HG03460 (cell line): ENCODE measurements at regions not wholly inside any gene's neighbourhood (a gene's known extent, or its start where the extent isn't known, plus 50 kb on each side); places are given as distances from the start of the nearest gene placed in this dataset.
A peak's percentile ranks its signal among the peaks of the same experiment; 100 is the strongest.
"Not testable (repeated sequence)": the region's sequence is repeated elsewhere in the genome, so short reads cannot be mapped to it uniquely, and the experiment has no call there.

Experiments
- ATAC-seq: cut with Tn5 transposase; IDR thresholded peaks from one replicate; pipeline ENCODE4 v1.9.1; 2021; ENCODE audit not compliant: unreplicated experiment

DNA sequence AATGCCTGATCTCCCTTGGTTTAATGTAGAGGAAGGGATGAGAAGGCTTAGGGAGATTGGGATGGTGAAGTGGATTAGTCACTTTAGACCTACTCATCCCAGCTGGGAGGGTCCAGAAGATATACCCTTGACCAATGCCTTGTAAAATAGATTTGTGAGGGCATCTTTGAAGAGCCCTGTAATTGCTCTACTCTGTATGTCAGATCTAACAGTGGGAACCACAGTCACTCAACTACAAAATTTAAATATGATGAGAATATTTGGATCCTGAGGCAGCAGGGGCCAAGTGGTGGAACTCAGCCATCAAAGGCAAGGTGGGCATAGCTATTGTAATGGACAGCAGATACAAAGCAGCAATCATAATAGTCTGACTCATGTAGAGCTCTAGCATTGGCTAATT, 1272.9 kb upstream of the CITED2 start:
- ATAC-seq: not testable (repeated sequence)

DNA sequence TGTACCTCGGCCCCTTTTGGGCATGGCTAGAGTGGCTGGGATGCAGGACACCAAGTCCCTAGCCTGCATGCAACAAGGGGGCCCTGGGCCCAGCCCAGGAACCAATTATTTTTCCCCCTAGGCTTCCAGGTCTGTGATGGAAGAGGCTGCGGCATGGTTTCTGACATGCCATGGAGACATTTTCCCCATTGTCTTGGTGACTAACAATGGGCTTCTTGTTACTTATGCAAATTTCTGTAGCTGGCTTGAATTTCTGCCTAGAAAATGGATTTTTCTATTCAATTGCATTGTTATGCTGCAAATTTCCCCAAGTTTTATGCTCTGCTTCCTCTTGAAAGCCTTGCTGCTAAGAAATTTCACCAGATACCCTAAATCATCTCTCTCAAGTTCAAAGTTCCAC, 1269.6 kb upstream of the CITED2 start:
- ATAC-seq: no peak

DNA sequence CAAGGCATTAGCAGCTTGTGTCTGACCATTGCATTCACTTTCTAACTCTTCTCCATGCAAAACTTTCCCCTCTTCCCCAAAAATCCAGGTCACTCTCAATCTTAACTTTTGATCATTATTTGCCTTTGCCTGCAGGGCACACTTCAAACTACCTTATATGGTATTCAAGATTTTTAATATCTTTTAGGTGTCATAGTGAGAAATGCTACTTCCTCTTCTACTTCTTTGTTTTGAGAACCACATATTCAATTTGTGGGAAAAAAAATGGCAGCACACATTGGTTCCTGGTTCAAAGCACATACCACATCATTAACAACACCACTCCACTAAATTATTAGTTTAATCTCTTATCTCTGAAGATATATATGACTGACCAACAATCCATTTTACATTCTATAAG, 1267.0 kb upstream of the CITED2 start:
- peak; percentile 74 for ATAC-seq

DNA sequence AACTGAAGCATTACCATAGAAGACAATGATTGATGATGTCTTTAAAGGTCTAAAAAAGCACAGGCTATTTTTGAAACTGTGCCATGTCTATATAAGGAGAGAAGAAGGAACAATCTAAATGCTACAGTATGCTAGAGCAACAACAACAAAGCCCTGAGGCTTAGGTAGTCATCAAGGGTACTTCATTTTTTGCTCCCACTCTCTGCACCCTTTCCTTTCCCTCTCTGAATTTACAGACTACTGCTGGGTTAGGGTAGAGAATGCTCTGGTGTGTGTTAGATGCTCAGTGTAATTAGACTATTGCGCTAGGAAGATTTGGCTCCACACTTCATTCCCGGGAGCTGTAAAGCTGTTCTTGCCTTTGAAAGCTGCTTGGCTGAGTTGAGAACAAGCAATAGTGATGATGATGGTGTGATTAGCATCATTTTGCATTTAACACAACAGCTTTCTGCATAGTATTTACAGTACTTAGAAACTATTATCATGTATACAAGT, 1262.5 kb upstream of the CITED2 start:
- no peak for ATAC-seq

DNA sequence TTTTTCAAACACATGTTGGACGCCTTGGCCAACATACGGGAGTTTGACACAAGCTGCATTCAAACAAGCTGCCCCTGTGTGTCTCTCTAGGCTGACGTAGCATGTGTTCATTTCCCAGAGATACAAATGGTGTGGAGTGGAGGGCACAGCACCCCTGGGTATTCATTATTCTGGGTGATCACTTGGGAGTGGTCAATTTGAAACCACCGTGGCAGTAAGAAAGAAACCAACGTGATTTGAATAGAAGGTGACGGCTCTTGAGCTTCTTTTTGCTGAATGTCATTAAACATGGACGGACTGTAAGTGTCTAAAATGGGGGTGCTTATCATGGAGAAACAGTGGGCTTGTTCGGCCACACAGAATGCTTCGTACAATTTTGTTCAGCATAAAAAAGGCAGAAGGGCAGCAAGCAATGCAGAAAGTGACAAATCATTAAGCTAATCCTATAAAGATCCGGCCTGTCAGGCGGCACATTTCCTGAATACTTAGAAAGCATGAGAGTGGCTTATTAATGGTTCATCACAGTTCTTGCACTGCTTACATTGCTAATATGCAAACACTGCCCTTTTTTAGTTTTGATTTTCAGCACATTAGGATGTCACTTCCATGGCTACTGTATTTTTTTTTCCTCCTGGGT, 1261.9 kb upstream of the CITED2 start:
- no peak for ATAC-seq

DNA sequence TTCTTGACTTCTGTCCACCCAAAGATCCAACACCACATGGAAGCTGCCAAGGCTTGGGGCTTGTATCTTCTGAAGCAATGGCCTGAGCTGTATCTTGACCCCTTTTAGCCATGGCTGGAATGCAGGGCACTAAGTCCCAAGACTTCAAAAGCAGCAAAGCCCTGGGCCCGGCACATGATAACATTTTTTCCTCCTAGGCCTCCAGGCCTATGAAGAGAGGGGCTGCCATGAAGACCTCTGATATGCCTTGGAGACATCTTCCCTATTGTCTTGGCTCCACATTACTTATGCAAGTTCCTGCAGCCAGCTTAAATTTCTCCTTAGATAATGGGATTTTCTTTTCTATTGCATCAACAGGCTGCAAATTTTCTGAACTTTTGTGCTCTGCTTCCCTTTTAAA, 1252.6 kb upstream of the CITED2 start:
- ATAC-seq: no peak

DNA sequence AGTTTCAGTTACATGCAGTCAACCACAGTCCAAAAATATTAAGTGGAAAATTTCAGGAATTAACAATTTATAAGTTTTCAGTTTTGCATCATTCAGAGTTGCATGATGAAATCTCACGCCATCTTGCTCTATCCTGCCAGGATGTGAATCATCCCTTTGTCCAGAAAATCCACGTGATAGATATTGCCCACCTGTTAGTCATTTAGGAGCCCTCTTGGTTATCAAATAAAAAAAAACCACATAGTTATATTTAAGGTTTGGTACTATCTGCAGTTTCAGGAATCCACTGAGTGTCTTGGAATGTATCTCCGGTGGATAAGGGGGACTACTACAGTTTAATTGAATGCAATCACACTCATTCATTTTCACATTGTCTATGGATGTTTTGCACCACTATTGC, 1249.0 kb upstream of the CITED2 start:
- ATAC-seq: no peak

DNA sequence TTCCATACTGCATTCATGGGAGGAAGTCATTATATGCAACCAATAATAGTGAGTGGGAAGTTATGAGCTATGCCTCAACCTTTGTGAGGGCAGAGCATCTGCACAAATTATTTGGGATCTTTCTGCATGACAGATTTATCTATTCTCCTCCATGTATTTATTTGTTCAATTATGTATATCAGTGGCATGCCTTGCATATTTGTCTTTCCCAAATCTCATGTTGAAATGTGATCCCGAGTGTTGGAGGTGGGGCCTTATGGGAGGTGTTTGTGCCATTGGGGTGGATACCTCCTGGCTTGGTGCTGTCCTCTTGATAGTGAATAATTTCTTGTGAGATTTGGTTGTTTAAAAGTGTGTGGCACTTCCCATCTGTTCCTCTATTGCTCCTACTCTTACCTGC, 1246.0 kb upstream of the CITED2 start:
- no peak for ATAC-seq

DNA sequence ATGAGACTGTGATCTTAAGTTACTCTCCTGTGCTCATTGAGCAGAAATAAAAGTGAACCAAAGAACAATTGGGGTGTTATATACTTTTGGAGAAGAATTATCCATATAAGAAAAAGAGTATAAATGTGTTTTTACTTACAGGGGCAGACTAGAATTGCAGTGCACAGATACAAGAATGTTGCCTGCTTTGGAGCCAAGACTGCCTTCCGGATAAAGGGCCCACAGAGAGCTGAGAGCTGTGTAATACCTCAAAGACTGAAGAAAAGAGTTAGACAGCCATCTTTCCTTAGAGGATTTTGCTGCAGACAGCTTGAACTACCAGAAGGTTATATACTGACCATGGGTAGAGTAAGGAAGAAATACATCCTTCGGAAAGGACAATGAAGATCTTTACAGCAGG, 1235.5 kb upstream of the CITED2 start:
- no peak for ATAC-seq

DNA sequence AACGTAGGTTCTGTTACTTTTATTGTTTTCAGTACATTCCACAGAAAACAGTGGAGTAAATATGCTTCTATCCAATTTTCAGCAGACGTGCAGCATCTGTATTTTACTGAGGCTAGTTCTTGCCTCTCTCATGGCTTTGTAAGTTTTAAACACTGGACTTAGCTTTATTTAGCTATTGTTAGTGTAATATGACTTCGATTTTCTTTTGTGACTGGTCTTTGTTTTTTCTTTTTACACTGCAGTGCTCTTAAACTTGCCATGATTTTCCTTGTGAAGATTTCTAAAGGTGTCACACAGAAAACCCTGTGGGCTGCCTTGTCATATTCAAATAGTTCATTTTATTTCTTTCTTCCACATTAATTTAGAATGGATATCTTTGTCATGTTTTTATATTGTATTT, 1234.9 kb upstream of the CITED2 start:
- no peak for ATAC-seq

DNA sequence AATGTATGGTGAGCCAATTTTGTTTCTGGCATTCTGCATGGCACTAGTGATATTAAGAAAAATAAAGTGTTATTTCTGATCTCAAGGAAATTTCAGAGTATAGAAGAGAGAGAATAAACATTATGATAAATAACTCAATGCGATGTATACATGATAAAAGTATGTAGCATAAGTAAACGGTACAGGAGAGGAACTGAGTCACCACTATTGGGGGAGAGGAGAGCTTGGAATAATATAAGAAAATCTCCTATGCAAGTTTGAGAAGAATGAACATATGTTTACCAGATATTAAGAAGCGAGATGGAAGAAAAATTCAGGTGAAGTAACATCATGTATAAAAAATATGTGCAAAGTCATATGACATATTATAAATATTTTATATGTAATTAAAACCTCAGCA, 1230.3 kb upstream of the CITED2 start:
- no peak for ATAC-seq

DNA sequence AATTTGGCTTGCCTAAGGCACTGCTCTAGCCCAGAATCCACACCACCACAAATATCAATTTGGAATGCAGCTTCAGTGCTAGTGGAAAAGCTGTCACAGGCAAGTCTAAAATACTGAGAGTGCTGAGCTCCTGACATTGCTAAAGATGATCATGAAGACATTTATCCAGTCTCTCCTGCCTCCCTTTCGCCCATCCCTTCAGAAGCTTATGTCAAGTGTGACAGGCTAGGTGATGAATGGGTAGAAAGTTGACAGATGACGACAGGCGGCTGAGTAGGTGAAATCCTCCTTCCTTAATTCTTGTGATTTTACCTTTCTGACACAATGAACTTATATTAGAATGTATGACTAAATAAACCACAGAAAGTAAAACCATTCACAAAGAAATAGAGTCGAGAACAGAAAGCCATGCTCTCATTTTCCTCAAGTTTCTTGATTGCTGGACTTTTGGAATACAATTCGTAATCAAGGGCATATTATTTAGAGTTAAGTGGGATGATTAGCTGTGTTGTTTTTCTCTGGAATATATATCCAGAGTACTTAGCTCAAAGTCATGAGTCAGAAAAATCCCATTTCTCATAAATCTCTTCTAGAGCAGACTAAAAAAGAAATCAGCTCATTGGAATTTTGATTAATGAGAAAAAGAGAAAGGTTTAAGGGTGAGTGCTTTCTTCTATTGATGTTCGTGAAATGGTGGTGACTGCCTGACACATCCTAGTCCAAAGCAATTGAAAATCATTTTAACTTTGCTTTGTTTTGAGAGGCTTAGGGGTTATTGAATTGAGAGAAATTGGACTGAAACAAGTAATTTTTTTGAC, 1228.2 kb upstream of the CITED2 start:
- no peak for ATAC-seq

DNA sequence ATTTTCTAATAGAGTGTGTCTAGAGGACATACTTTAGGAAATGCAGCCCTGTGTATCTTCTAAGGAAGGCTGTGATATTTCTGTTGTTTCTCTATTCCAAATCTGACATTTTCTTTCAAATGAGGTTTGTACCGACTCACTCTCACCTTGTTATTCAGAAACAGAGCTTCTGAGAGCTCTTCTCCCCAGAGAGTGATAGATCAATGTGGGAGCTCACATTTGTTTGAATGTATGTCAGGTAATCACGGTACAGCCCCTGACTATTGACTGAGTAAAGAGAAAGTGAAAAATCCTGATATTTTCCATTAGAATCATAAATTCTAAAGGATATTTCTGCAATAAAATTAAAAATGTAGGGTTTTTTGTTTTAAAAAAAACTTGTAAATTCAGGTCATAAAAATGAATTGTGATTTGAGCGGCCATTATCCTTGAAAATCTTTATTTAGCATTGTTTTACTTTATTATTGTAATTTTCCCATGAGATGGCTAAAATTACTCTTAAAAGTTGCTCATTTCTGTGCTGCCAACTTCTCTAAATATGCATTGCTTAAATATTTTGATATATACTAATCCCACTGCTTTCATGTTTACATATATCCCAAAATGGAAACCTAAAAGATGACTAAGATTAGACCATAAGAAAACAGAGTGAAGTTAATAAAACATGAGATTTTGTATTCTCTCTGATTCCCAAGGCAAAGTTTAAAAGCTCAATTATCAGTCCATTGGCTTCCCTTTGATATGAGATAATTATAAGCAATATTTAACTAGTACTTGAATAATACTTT, 1226.8 kb upstream of the CITED2 start:
- no peak for ATAC-seq

DNA sequence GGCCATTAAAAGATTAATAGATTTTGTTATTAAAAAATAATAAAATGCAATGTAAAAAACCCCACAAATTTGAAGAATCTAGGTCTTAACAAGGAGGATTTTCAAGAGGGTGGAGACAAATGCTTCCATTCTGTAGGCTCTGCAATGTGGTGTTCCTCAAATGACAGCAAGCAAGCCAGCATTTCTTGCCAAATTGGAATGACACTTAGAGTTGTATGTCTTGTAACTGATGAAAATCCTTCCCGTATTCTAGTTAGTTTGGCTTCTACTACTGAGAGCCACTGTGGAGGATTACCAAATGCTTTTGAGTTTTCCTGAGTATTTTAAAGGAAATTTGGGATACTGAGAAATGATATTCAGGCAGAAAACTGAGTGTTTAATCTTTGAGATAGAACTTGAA, 1225.5 kb upstream of the CITED2 start:
- no peak for ATAC-seq

DNA sequence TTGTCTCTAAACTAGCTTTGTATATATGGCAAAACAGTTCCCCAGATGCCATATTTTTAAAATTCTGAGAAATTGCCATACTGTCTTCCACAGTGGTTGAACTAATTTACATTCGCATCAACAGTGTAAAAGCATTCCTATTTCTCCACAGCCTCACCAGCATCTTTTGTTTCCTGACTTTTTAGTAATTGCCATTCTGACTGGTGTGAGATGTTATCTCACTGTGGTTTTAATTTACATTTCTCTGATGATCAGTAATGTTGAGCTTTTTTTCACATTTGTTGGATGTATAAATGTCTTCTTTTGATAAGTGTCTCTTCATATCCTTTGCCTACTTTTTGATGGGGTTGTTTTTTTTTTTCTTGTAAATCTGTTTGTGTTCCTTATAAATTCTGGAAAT, 1222.7 kb upstream of the CITED2 start:
- ATAC-seq: no peak

DNA sequence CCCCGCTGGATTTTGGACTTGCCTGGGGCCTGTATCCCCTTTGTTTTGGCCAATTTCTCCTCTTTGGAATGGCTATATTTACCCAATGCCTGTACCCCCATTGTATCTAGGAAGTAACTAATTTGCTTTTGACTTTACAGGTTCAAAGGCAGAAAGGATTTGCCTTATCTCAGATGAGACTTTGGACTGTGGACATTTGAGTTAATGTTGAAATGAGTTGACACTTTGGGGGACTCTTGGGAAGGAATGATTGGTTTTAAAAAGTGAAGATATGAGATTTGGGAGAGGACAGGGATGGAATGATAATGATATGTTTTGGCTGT, 1220.3 kb upstream of the CITED2 start:
- ATAC-seq: no peak

DNA sequence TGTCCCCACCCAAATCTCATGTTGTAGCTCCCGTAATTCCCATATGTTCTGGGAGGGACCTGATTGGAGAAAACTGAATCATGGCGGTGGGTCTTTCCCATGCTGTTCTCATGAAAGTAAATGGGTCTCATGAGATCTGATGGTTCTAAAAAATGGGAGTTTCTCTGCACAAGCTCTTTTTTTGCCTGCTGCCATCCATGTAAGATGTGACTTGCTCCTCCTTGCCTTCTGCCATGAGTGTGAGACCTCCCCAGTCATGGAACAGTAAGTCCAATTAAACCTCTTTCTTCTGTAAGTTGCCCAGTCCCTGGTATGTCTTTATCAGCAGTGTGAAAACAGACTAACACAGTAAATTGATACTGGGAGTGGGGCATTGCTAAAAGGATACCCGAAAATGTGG, 1218.4 kb upstream of the CITED2 start:
- no peak for ATAC-seq

DNA sequence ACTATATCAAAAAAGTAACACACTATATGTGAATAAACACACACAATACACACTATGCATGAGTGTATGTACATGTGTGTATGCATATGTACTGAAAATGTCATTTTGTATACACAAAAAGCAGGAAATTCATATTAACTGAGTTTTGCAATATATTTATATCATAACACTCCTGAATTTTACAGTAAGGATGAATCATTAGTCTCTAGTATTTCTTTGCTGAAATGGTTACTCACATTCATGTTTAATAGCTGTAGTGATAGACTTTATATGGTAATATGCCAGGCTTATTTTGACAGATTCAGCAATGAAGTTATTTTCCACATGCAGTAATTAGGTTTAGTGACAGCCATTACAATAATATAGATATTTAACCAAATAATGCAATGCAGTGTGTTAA, 1216.2 kb upstream of the CITED2 start:
- no peak for ATAC-seq

DNA sequence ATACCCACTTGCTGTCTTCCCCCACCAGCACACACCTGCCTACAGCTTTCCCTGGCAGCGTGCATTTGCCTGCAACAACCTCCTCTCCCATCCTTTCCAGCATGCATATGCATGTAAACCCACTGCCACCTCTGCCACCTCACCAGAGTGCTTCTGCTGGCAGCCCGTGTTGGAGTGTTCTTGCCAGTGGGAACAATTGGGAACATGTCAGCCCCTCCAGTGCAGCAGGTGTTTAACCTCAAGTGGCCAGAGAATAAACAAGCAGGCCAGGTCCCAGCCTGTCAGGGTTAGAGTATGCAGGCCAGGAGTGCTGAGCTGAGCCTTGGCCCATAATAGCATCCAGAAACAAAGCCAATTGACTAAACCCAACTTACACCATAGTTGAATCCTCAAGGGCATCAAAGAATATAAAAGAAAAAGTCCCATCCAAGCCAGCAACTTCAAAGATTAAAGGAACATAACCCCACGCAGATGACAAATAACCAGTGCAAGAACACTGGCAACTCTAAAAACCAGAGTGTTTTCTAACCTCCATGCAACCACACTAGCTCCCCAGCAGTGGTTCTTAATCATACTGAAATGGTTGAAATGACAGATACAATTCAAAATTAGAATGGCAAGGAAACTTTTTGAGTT, 1212.1 kb upstream of the CITED2 start:
- peak; percentile 85 for ATAC-seq

DNA sequence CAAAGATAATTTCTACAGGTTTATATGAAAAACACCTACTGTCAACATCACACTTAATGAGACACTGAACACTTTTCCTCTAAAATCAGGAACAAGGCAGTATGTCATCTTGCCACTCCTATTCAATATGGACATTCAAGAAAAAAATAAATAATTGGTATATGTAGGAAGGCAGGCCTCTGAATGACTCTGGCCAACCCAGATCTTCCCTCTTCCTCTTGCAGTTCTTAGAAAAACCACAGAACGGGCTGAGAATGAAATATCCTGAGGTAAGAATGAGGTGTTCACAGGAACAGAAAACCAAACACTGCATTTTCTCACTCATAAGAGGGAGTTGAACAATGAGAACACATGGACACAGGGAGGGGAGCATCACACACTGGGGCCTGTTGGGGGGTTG, 1207.2 kb upstream of the CITED2 start:
- ATAC-seq: no peak

DNA sequence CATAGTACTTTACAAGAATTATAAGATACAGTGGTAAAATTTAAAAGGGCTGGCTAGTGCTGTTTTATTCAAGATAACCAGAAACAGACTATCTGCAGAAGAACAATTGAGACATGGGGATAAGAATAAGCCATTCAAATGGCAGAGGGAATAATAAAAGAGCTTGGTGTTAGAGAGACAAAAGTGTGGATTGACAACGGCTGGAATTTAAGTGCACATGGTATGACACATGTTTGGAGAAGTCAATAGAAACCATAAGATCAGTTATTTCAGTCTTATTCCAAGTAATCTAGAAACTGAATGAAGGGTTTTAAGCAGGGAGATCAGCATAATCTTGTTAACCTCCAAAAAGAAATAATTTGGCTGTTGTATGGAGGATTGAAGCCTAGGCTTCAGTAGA, 1205.5 kb upstream of the CITED2 start:
- ATAC-seq: no peak
